Natural killer cell (primary cell): ENCODE measurements at regions not wholly inside any gene's neighbourhood (a gene's known extent, or its start where the extent isn't known, plus 50 kb on each side); places are given as distances from the start of the nearest gene placed in this dataset.
A peak's percentile ranks its signal among the peaks of the same experiment; 100 is the strongest.

Experiments used
- ATAC-seq, 3 donors: fragments of 150-1000 bp in 2 of 3; fragments of 200-7000 bp in 1 of 3; cut with Tn5 transposase; 1 replicate in 1 of 3; 2 replicates in 2 of 3; pipeline ENCODE4 v1.10.0; 2021; ENCODE audit warnings: mild to moderate bottlenecking in 2 of 3, moderate library complexity in 2 of 3
- DNase-seq, 2 donors: peaks; one replicate each; pipeline versions ENCODE4 v3.0.0 to v3.0.0-alpha.2; 2013 to 2021; ENCODE audit warnings: mixed read lengths in 1 of 2
- H3K27ac ChIP-seq: one replicate; pipeline ENCODE4 v1.5.1; 2013; ENCODE audit warnings: mild to moderate bottlenecking, low read length
- H3K27me3 ChIP-seq: one replicate; pipeline ENCODE4 v1.6.1; 2013; ENCODE audit warnings: low read length; ENCODE audit not compliant: control insufficient read depth, insufficient read depth
- H3K36me3 ChIP-seq: one replicate; pipeline ENCODE4 v1.6.1; 2013; ENCODE audit warnings: low read length; ENCODE audit not compliant: control insufficient read depth, insufficient read depth
- H3K4me1 ChIP-seq: one replicate; pipeline ENCODE4 v1.6.1; 2013; ENCODE audit warnings: low read length; ENCODE audit not compliant: control insufficient read depth, insufficient read depth
- H3K4me3 ChIP-seq: one replicate; pipeline ENCODE4 v1.5.1; 2013; ENCODE audit warnings: low read length
- H3K9me3 ChIP-seq: one replicate; pipeline ENCODE4 v1.6.1; 2013; ENCODE audit warnings: low read length; ENCODE audit not compliant: control insufficient read depth, insufficient read depth
- H3K27ac Mint-ChIP-seq, 2 donors: one replicate each; pipeline ENCODE4 v1.8.0; 2022; ENCODE audit warnings: mild to moderate bottlenecking in 2 of 2, mixed read lengths in 2 of 2, moderate library complexity in 1 of 2
- H3K27me3 Mint-ChIP-seq, 2 donors: one replicate each; pipeline ENCODE4 v1.8.0; 2022; ENCODE audit warnings: low read depth in 2 of 2, mixed read lengths in 2 of 2
- H3K36me3 Mint-ChIP-seq: one replicate; pipeline ENCODE4 v1.8.0; 2022; ENCODE audit warnings: mixed read lengths
- H3K4me1 Mint-ChIP-seq, 2 donors: one replicate each; pipeline ENCODE4 v1.8.0; 2022; ENCODE audit warnings: mixed read lengths in 2 of 2
- H3K4me3 Mint-ChIP-seq: one replicate; pipeline ENCODE4 v1.8.0; 2022; ENCODE audit warnings: mild to moderate bottlenecking, moderate library complexity, mixed read lengths
- H3K9me3 Mint-ChIP-seq, 2 donors: one replicate each; pipeline ENCODE4 v1.8.0; 2022; ENCODE audit warnings: mixed read lengths in 2 of 2
- CTCF ChIP-seq: fragments of 200-600 bp; IDR thresholded peaks from one replicate; pipeline ENCODE4 v1.8.0; 2022; ENCODE audit warnings: antibody characterized with exemption
- WGBS: methylation state at CpG from one replicate; pipeline ENCODE4 v1.1.7; 2013; ENCODE audit warnings: missing lambda C conversion rate; ENCODE audit not compliant: insufficient coverage; 5-methylcytosine and 5-hydroxymethylcytosine counted together
- intact Hi-C: fragments of 100-400 bp; cut with micrococcal nuclease; formaldehyde crosslinking; loops from one replicate; pipeline ENCODE4 v1.14.2; 2022

- Histone ChIP-seq H3K27ac (no peak overlapping the region), H3K36me3 (no peaks in the 10 kb centered on the region), H3K27me3 (no peaks in the 10 kb centered on the region), H3K4me1 (no peaks in the 10 kb centered on the region), H3K9me3 (no peaks in the 10 kb centered on the region), H3K4me3 (no peak overlapping the region)
- 82% methylated on average over 7 of the region's 7 CpGs for WGBS
- Mint-ChIP-seq H3K27me3 (peaks cover 0 to 5% of the 10 kb centered on the region in 2 donors), H3K4me3 (no peak overlapping the region), H3K36me3 (peaks cover 7% of the 10 kb centered on the region), H3K4me1 (peaks cover 0 to 8% of the 10 kb centered on the region in 2 donors), H3K9me3 (no peaks in the 10 kb centered on the region), H3K27ac (no peak overlapping the region)
- DNase-seq (no peak), ATAC-seq (no peak)
- intact Hi-C loops, result no loop called here
- TF ChIP-seq CTCF, result no peak
Measured at GRCh38 chr20:60365882-60366281, 407.7 kb downstream of the CDH26 start.

GRCh38 chr20:60371384-60371783 lies 413.2 kb downstream of the CDH26 start:
- Mint-ChIP-seq H3K4me3 (no peak overlapping the region), H3K4me1 (peaks cover 14 to 21% of the 10 kb centered on the region in 2 donors), H3K27me3 (peaks cover 6 to 8% of the 10 kb centered on the region in 2 donors), H3K27ac (no peak overlapping the region), H3K36me3 (peaks cover 7% of the 10 kb centered on the region), H3K9me3 (no peaks in the 10 kb centered on the region)
- Histone ChIP-seq H3K27me3 (no peaks in the 10 kb centered on the region), H3K36me3 (no peaks in the 10 kb centered on the region), H3K9me3 (no peaks in the 10 kb centered on the region), H3K27ac (no peak overlapping the region), H3K4me1 (peaks cover 5% of the 10 kb centered on the region), H3K4me3 (no peak overlapping the region)
- 82% methylated on average over 6 of the region's 6 CpGs for WGBS
- TF ChIP-seq CTCF, result no peak
- intact Hi-C loops, result no loop called here
- no peak for DNase-seq
- no peak for ATAC-seq

GRCh38 chr20:60372275-60372674 lies 414.1 kb downstream of the CDH26 start:
- no peaks in the 10 kb centered on the region for H3K9me3 ChIP-seq
- ATAC-seq, result no peak
- no peaks in the 10 kb centered on the region for H3K36me3 ChIP-seq
- intact Hi-C loops, result no loop called here
- Mint-ChIP-seq H3K27me3 (peaks cover 14 to 15% of the 10 kb centered on the region in 2 donors), H3K36me3 (peaks cover 7% of the 10 kb centered on the region), H3K4me1 (peaks cover 14 to 21% of the 10 kb centered on the region in 2 donors), H3K27ac (peak overlapping the region in 1 of 2 donors; percentile 65), H3K9me3 (no peaks in the 10 kb centered on the region), H3K4me3 (no peak overlapping the region)
- H3K27me3 ChIP-seq, result no peaks in the 10 kb centered on the region
- TF ChIP-seq CTCF, result no peak
- no peak overlapping the region for H3K4me3 ChIP-seq
- no peak for DNase-seq
- no peak overlapping the region for H3K27ac ChIP-seq
- WGBS, result 100% methylated on average over 1 of the region's 1 CpG
- H3K4me1 ChIP-seq, result peaks cover 5% of the 10 kb centered on the region

- intact Hi-C loops, result no loop called here
- Histone ChIP-seq H3K27ac (no peak overlapping the region), H3K27me3 (no peaks in the 10 kb centered on the region), H3K4me3 (no peak overlapping the region), H3K36me3 (no peaks in the 10 kb centered on the region), H3K4me1 (peaks cover 5% of the 10 kb centered on the region), H3K9me3 (no peaks in the 10 kb centered on the region)
- Mint-ChIP-seq H3K27ac (peak overlapping the region; percentile 22 to 65), H3K4me1 (peaks cover 14 to 21% of the 10 kb centered on the region in 2 donors), H3K9me3 (no peaks in the 10 kb centered on the region), H3K36me3 (peaks cover 7% of the 10 kb centered on the region), H3K27me3 (peaks cover 14 to 17% of the 10 kb centered on the region in 2 donors), H3K4me3 (no peak overlapping the region)
- DNase-seq (no peak), ATAC-seq (peak in 2 of 3 donors; percentile 37 to 84)
- 4% methylated on average over 4 of the region's 4 CpGs for WGBS
- TF ChIP-seq CTCF, result no peak
Measured at GRCh38 chr20:60372822-60373221, 414.6 kb downstream of the CDH26 start.
